C4-2B (cell line): ENCODE measurements at regions not wholly inside any gene's neighbourhood (a gene's known extent, or its start where the extent isn't known, plus 50 kb on each side); places are given as distances from the start of the nearest gene placed in this dataset.
A peak's percentile ranks its signal among the peaks of the same experiment; 100 is the strongest.

ENCODE experiments used
- H3K27ac ChIP-seq: fragments of 450-650 bp; 2 replicates; pipeline ENCODE4 v1.5.1; 2017
- ZFX ChIP-seq: fragments of 450-650 bp; IDR thresholded peaks from 2 replicates; pipeline ENCODE4 v1.6.1; 2017
- TF ChIP-seq, protein P1 (sequence below): fragments of 450-650 bp; conservative IDR thresholded peaks from 2 replicates; pipeline ENCODE4 v1.5.1; 2017; ENCODE audit warnings: mild to moderate bottlenecking

DNA sequence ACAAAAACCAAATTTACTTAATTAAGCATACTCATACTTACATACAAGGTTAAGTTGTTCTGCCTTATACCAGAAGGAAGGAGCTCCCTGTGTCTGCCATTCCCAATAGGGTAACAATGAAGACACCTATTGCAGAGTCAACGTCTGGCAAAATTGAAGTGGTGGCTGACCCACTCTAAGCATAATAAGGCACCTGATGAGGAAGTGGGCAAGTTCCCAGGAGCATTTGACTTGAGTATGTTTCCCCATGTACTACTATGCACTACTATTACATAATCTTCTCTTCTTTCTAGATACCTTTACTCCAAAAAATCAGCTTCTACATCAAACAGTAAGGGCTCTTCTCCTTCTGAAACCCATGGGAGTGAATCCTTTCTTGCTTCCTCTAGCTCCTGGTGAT lies 591.5 kb downstream of the PPARGC1A start:
- H3K27ac ChIP-seq, result no peak overlapping the region
- TF ChIP-seq, protein P1, sequence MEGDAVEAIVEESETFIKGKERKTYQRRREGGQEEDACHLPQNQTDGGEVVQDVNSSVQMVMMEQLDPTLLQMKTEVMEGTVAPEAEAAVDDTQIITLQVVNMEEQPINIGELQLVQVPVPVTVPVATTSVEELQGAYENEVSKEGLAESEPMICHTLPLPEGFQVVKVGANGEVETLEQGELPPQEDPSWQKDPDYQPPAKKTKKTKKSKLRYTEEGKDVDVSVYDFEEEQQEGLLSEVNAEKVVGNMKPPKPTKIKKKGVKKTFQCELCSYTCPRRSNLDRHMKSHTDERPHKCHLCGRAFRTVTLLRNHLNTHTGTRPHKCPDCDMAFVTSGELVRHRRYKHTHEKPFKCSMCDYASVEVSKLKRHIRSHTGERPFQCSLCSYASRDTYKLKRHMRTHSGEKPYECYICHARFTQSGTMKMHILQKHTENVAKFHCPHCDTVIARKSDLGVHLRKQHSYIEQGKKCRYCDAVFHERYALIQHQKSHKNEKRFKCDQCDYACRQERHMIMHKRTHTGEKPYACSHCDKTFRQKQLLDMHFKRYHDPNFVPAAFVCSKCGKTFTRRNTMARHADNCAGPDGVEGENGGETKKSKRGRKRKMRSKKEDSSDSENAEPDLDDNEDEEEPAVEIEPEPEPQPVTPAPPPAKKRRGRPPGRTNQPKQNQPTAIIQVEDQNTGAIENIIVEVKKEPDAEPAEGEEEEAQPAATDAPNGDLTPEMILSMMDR, result no peak
- no peak for TF ChIP-seq ZFX

DNA sequence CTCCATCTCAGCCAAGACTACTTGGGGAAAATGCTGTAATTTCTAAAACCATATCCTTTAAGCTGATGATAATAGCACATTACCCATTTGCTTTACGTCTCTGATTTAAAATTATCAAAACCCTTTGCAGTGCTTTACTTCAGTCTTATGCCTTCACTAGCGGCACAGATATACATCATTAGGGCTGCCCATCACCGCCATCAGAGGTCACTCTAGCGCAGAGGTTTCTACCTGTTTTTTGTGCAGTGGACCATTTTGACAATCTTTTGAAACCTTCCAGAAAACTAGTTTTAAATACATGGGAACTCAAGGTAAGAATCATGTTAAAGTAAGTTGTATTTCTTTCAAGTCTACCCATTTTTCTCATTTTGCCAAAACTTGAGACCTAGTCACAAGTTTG lies 592.5 kb downstream of the PPARGC1A start:
- no peak for TF ChIP-seq ZFX
- TF ChIP-seq, protein P1, result 0 out of 2 replicates have a peak, but pooled peaks have one; percentile 10
- no peak overlapping the region for H3K27ac ChIP-seq

DNA sequence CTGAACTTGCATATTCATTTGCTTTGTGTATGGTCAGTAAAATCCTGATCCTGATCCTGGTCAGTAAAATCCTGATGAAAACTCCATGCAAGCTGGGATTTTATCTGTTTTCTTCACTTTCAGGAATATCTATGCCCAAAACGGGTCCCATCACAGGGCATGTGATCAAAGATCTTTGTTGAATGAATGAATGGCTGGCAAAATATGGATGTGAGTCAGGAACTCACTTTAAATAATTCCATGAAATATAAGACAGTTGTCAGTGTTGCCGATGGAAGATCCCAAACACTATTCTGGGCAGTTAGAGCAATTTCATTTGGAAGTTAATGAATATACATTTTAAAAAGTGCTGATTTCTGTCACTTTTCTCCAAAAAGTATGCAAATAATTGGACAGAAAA lies 598.4 kb downstream of the GBA3 start:
- no peak for TF ChIP-seq ZFX
- TF ChIP-seq, protein P1, result no peak
- H3K27ac ChIP-seq, result no peak overlapping the region

DNA sequence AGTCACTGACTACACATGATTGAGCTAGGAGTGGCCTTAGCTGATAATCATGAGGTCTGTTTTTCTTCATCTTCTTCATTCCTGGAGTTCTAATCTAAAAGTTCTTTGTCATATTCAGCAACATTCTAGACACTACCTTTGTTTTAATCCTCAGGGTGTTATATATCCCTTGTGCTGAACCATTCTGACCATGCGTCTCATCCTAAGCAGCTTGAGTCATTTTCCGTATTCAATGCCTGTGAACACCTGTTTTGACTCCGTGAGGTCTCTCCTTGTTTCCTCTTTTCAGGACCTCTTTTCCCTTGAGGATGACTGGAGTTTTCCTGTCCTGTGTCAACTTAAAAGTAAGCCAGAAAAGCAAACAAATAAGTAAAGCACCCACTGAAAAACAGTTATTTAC lies 597.9 kb downstream of the GBA3 start:
- TF ChIP-seq, protein P1, result no peak
- no peak overlapping the region for H3K27ac ChIP-seq

DNA sequence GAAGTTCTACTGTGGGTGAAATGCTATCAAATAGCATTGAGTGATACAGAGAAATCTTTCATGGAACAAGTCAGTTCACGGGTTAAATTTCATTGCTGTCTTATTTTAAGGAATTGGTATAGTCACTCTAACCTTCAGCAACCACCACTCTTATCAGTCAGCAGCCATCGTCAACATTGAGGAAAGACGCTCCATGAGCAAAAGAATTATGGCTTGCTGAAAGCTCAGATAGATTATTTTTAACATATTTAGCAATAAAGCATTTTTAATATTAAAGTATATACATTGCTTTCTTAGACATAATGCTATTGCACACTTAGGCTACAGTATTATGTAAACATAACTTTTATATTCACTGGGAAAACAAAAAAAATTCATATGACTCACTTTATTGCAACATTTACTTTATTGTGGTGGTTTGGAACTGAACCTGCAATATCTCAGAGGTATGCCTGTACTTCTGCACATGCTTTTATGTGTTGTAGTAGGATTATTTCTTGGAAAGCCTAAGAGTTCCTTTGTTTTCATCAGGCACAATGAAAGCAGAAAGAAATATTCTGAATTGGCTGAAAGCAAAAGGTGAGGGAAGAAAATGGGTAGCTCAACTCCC lies 586.7 kb downstream of the GBA3 start:
- no peak overlapping the region for H3K27ac ChIP-seq
- no peak for TF ChIP-seq ZFX
- TF ChIP-seq, protein P1, result no peak

DNA sequence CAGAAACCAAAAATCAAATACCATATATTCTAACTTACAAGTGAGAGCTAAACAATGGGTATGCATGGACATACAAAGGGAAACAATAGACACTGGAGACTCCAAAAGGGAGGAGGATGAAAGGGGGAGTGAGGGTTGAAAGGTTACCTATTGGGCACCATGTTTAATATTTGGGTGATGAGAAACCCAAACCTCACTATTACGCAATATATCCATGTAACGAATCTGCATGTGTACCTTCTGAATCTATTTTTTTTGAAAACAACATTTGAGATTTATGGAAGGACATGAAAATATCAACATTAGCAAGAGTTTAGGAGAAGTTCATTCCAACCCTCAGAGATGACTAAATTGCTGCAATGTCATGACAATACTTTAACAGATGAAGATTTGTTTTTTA lies 586.1 kb downstream of the GBA3 start:
- H3K27ac ChIP-seq, result no peak overlapping the region
- no peak for TF ChIP-seq ZFX
- TF ChIP-seq, protein P1, result no peak

DNA sequence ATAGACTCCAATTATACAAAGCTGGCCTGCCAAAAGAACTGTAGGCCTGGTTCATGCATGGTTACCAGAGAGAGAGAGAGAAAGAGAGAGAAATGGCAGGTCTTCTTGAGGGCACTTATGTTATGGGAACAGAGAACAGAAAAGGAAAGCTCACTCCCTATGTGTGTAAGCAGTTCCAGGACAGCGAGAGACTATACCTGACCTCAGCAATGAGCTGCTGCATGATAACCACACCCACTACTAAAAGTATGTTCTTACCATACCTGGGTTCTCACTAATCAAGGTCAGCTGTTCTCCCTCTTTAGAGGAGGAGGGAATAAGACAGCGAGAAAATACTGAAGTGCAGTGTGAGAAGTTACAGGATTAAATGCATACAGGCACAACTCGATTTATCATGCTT lies 583.3 kb downstream of the GBA3 start:
- TF ChIP-seq, protein P1, result no peak
- TF ChIP-seq ZFX, result no peak
- H3K27ac ChIP-seq, result no peak overlapping the region
